NCI-H146 treated with DMSO at 0.1 percent for 48 hours (cell line): ENCODE measurements at regions not wholly inside any gene's neighbourhood (a gene's known extent, or its start where the extent isn't known, plus 50 kb on each side); places are given as distances from the start of the nearest gene placed in this dataset.

Source experiments
- DNase-seq: peaks from one replicate; lab custom pipeline; 2025; ENCODE audit not compliant: unreplicated experiment; lab: John Stamatoyannopoulos, UW

DNA sequence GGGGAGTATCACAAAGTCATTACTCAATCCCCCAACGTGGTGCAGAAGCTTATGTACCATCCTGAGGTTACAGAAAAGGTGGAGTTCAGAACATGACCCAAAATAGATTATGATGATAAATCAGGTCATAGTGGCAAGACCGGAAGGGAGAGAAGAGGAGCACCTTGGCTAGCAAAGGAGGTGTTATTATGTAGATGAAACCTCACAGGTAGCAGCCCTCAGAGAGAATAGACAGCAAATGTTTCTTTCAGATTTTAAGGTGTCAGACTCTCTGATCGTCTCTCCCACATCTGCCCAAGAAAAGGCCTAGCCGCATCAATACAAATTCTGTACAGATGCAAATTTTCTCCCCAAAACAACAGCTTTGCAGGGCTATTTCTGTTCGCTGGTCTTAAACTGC lies 88.3 kb upstream of the SEMA3D start:
- no peak for DNase-seq

DNA sequence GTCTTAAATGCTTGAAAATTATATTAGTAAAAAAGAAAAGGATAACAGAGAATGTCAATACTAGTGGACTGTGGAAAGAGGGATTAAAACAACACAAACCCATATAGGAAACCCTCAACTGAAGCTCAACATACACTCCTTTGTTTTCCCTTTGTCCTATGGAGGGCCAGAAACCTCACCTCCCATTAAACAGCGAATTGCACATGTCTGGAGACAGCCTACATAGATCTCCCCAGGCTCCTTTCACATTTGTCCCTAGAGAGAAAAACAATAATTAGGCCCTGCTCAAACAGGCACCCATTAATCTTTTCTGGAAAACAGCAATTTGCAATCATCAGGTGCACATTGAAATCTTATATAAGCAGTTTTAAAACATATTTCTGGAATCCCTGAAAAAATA lies 87.6 kb upstream of the SEMA3D start:
- DNase-seq = peak; percentile 69

DNA sequence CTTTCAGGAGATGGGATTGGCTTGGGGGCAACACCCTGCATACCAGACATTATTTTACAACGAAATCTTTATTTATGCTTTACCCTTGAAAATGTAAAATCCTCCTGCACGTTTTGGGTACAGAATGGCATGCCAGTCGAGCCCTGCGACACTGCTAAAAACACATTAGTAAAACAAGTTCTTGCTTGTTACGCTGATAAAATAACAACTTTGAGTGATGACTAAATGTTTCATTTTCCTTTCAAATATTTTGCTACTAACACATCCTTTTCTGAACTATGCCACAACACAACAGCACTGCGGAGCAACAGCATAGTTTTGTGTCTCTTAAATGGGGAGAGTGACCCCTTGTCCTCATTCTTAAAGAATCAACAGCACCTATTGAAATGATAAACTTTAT lies 76.0 kb upstream of the SEMA3D start:
- no peak for DNase-seq

DNA sequence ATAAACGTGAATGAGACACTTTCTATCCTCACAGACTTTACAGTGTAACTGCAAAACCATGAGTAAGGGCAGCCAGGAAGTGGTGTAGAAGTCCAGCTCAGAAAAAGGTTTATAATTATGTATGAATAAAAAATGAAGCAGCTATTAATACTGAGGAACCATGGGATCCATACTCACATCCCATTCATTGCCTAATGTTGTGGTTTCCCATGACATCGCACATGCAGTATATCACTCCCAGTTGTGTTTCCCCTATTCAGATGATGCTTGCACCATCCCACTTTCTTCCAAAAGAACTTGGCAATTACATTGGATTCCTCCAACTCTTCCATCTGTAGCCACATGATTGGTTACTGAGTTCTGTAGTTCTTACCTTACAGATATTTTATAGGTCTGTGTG lies 74.5 kb upstream of the SEMA3D start:
- DNase-seq = no peak

DNA sequence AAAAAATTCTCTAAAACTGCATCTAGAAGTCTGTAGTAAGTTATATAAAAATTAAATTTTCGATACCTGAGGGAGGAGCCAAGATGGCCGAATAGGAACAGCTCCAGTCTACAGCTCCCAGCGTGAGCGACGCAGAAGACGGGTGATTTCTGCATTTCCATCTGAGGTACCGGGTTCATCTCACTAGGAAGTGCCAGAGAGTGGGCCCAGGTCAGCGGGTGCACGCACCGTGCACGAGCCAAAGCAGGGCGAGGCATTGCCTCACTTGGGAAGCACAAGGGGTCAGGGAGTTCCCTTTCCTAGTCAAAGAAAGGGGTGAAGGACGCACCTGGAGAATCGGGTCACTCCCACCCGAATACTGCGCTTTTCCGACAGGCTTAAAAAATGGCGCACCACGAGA lies 62.9 kb upstream of the SEMA3D start:
- DNase-seq = peak; percentile 65

GRCh38 chr7:85239109-85239508 lies 52.3 kb upstream of the SEMA3D start:
- DNase-seq = no peak

- DNase-seq = no peak
These were observed 50.9 kb upstream of the SEMA3D start for GRCh38 chr7:85237721-85238120.
